ENCODE measurements at regions not wholly inside any gene's neighbourhood (a gene's known extent, or its start where the extent isn't known, plus 50 kb on each side); places are given as distances from the start of the nearest gene placed in this dataset.
"Not testable (repeated sequence)": the region's sequence is repeated elsewhere in the genome, so short reads cannot be mapped to it uniquely, and the experiment has no call there.

DNA sequence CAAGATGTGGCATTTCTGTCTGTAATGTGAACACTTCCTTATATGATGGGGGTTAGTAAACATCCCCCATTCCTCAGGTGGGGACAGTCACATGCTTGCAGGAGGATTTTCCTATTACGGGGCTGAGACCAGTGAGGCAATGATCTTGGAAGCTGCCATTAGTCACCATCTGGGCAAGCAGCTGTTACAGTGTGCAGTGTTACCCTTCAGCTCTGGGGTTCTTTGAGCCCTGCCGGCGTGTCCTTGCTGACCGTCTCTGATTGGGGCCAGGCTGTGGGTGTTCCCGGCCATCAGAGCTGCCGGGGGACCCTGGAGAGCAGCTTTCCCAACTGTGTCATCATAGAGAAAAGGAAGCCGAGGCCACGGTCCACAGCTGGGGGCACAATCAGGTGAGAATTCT lies 126.8 kb upstream of the FAM20C start:
- H3K4me3 ChIP-seq (ENCODE audit: low read depth, low read length): no peak overlapping the region
- peak; percentile 45 for DNase-seq (ENCODE audit: low read depth)
- TF ChIP-seq, protein P1, sequence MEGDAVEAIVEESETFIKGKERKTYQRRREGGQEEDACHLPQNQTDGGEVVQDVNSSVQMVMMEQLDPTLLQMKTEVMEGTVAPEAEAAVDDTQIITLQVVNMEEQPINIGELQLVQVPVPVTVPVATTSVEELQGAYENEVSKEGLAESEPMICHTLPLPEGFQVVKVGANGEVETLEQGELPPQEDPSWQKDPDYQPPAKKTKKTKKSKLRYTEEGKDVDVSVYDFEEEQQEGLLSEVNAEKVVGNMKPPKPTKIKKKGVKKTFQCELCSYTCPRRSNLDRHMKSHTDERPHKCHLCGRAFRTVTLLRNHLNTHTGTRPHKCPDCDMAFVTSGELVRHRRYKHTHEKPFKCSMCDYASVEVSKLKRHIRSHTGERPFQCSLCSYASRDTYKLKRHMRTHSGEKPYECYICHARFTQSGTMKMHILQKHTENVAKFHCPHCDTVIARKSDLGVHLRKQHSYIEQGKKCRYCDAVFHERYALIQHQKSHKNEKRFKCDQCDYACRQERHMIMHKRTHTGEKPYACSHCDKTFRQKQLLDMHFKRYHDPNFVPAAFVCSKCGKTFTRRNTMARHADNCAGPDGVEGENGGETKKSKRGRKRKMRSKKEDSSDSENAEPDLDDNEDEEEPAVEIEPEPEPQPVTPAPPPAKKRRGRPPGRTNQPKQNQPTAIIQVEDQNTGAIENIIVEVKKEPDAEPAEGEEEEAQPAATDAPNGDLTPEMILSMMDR (IDR thresholded peaks at IDR 0.05; ENCODE audit: insufficient read depth, low read length): no peak

DNA sequence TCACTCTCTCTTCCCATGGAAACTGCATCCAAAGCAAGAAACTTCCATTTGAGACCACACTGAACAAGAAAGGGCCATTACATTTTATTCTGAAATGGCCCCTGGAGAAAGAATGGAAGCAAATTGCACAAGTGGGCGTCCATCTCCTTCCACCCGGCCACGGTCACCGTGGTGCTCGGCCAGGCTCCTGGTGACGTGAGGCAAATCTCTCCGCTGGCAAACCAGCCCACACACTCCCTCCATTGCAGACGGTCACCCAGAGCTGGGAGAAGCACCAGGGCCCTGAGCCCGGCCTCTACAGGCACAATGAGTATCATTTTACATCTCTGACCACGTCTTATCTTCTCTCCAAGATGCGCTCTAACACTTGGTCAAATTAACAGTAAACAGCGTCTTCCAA lies 126.1 kb upstream of the FAM20C start:
- no peak for DNase-seq (ENCODE audit: low read depth)
- no peak overlapping the region for H3K4me3 ChIP-seq (ENCODE audit: low read depth, low read length)
- TF ChIP-seq, protein P1 (IDR thresholded peaks at IDR 0.05; ENCODE audit: insufficient read depth, low read length): no peak

DNA sequence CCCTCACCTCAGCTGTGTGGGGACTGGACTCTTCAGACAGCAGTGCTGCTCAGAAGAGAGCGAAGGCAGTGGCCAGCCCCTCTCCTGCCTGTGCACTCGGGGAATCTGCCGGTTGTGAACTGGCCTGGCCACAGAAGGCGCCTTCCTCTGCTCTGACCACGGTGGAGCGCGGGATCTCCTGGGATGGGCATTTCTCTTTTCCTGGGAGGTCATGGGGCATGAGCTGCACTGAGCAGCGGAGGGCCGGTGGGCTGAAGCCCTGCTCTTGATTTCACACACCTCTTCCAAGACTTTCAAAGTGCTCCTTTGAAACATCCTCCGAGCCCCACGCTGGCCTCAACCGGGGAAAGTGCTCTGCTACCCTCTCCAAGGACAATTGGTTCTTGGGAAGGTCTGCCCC lies 125.6 kb upstream of the FAM20C start:
- DNase-seq (ENCODE audit: low read depth): no peak
- TF ChIP-seq, protein P1 (IDR thresholded peaks at IDR 0.05; ENCODE audit: insufficient read depth, low read length): no peak
- H3K4me3 ChIP-seq (ENCODE audit: low read depth, low read length): no peak overlapping the region

DNA sequence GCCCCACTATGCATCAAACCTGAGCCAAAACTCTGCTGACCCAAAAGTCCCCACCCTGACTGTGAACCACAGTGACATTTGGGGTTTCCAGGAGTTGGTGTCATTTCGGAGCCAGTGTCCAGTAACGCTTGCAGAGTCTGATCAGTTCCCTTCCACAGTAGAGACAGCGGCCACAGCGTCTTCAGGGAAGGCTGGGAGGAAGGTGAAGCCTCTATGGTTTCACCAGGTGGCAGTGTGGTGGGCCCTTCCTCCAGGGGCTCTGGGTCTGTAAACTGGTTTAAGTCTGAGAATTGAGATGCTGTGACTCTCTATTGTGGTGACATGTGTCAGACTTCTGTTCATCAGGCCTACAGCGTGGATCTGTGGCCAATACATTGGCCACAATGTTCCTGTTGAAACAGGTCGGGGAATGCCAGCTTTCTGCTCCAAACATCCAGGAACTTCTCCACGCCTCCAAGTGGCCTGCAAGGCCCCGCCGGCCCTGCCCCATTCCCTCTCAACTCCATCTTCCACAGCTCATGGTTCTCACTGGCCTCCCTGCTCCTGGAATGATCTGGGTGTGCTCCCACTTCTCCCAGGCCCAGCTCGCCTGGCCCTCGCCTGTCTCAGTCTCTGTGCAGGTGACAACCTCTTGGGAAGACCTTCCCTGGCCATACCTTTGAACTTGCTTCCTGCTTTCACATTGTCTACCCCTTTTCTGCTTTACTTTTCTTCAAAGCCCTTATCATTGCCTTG lies 124.5 kb upstream of the FAM20C start:
- TF ChIP-seq, protein P1 (IDR thresholded peaks at IDR 0.05; ENCODE audit: insufficient read depth, low read length): peak; percentile 8
- H3K4me3 ChIP-seq (ENCODE audit: low read depth, low read length): no peak overlapping the region
- peak; percentile 5 for DNase-seq (ENCODE audit: low read depth)

DNA sequence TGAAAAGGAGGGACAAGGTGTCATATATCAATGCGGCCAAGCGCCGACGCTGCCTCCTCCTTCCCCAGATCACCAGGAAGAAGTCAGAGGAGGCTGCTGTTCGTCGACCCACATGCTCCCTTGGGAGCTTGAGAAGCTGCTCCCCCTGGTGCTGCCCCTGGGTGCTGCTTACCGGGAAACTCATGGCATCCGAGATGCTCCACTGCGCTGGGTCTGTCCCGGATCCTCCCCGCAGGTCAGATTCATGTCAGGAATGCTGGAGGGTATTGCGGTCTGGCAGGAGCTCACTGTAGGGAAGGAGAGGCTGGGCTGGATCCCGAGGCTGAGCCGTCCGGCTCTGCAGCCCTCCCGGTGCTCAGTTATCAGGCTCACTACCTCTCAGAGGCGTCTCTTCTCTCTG lies 123.7 kb upstream of the FAM20C start:
- no peak overlapping the region for H3K4me3 ChIP-seq (ENCODE audit: low read depth, low read length)
- TF ChIP-seq, protein P1 (IDR thresholded peaks at IDR 0.05; ENCODE audit: insufficient read depth, low read length): no peak
- DNase-seq (ENCODE audit: low read depth): no peak

DNA sequence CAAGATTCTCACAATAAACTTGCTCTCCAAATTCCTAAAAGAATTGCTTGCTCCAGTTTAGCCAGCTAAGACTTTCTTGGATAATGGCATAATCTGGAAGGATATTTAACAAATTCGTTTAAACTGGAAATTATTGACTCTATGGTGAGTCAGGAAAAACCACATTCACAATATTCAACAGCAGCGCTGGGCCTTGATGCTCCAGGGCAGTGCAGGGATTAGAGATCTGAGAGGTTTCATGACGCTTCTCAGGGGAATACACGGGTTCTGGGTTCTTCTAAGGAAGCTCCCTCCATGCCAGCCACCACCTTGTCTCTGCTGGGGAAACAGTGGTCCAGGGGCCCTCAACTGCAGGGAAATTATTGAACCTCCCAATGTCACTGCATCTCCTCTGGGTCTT lies 123.3 kb upstream of the FAM20C start:
- not testable (repeated sequence) for H3K4me3 ChIP-seq (ENCODE audit: low read depth, low read length); DNase-seq (ENCODE audit: low read depth)

DNA sequence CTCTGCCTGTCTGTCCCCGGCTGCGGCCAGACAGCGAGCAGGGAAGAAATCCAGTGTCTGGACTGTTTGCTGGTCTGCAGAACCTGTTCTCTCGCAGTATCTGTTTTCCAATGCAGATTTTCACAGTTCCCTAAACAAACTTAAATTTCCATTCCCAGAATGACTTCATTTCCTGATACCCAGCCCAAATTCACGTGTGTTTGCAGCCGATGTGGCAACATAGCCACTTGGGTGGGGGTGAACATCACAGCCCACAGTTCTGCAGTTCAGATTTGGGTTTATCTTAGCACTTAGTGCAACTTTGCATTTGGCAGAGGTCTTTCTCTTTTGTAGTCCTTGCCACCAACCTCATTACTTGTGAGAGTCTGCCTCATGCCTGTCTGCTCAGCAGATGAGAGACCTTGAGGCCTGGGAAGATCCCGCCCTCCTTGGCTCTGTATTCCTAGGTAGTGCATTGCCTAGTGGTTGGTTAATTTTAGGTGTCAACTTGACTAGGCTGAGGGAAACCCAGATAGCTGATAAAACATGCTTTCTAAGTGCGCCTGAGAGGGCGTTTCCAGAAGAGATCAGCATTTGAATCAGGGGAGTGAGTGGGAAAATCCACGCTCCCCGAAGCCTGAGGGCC lies 122.8 kb upstream of the FAM20C start:
- not testable (repeated sequence) for H3K4me3 ChIP-seq (ENCODE audit: low read depth, low read length); DNase-seq (ENCODE audit: low read depth)

DNA sequence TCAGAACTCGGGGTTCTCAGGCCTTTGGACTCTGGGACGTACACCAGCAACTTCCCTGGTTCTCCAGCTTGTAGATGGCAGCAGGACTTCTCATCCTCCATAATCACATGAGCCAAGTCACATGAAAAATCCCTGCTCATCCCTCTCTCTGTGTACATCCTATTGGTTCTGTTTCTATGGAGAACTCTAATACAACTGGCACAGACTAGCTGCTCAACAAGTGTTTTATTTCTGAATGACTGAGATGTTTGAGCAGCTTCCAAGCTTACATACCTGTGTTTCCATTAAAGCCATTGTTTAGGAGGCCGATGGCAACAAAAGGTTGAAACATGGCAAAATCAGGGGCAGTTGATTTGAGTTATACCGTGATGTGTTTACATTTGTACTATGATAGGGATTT lies 122.2 kb upstream of the FAM20C start:
- H3K4me3 ChIP-seq (ENCODE audit: low read depth, low read length); DNase-seq (ENCODE audit: low read depth): not testable (repeated sequence)

DNA sequence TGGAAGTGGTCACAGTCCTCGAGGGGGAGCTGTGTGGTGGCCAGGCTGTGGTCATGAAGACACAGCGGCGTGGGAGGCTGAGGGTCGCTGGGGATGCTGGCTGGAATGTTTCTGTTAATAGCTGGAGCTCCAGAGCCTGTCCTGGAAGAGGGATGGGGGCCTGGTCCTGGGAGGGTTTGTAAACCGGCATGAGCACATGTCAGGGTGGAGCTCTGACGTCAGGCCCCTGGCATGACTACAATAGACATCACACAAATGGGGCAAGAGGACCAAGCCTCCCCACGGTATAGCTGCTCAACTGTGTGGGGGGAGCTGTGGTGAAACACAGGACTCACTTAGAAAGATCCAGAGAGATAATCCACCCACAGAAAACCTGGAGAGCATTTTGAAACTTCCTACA lies 121.4 kb upstream of the FAM20C start:
- DNase-seq (ENCODE audit: low read depth): peak; percentile 87
- H3K4me3 ChIP-seq (ENCODE audit: low read depth, low read length): not testable (repeated sequence)

DNA sequence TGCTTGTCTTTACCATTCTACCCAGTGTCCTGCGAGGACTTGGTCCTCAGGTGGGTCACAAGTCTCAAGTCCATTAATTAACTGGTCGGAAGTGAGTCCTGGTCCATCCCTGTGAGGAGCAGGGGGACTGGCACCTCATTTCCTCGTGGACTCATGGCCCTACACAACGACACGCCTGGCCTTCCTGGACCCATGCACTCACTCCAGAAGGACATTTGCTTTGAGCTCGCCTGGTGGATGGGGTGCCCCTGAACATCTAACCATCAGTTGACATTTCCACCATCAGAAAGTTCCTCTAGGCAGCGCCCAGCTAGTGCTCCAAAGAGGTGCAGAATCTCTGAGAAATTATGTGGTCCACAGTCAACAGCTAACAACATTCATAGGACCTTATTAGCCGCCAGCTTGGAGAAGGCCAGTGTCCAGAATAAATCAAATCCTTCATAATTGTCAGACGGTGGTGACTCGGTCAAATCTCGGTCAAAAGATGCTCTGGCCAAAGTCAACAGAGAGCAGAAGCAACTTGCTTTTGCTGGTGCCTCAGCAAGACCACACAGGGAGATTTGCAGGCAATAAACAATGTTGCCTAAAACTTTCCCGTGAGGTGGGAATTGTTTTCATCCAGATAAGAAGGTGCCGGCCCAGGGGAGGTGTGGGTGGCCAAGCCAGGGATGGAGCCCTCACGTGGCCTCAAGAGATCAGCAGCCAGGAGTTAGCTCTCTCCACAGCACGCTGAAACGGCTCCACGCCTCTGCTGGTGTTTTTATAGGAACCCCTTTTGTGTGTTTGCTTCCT lies 119.9 kb upstream of the FAM20C start:
- not testable (repeated sequence) for H3K4me3 ChIP-seq (ENCODE audit: low read depth, low read length)
- DNase-seq (ENCODE audit: low read depth): peak; percentile 42

DNA sequence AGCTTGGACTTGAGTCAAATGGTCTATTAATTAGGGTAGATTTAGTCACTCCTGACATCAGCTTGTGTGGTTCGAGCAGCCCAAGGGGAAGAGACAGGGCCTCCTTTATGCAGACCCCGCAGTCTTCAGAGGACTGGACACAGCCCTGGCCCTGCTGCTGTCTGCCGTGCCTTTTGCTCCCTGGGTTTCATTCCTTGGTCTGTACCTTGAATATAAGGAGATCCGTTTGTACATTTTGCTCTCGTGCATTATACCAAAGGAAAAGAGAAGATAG lies 119.4 kb upstream of the FAM20C start:
- DNase-seq (ENCODE audit: low read depth); H3K4me3 ChIP-seq (ENCODE audit: low read depth, low read length): not testable (repeated sequence)

DNA sequence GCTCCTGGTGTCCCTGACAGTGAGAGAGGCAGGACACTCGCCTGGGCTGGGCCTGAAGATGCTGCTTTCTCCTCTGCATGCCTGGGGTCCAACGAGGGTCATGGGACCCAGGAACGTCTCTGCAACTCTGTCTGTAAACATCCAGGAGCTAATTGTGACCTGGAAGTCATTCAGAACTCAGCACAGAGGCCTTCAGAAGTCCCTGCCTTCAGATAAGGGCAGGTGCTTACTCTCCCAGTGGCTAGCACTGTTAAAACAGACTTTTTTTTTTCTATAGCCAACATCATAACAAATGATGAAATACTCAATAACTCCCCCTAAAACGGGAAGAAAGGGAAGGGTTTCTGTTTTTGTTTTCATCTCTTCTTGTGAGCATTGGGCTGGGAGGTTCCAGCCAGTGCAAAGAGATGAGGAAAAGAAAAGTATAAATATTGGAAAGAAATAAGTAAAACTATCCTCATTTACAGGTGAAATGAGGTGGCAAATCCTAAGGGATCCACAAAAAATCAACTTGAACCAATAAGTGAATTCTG lies 118.3 kb upstream of the FAM20C start:
- not testable (repeated sequence) for DNase-seq (ENCODE audit: low read depth); H3K4me3 ChIP-seq (ENCODE audit: low read depth, low read length)
